LNCAP (cell line): ENCODE measurements at regions not wholly inside any gene's neighbourhood (a gene's known extent, or its start where the extent isn't known, plus 50 kb on each side); places are given as distances from the start of the nearest gene placed in this dataset.

Experiments
- TF ChIP-seq, protein P1 (sequence below): fragments of 450-650 bp; IDR thresholded peaks from 2 replicates; pipeline ENCODE4 v1.5.1; 2017; ENCODE audit warnings: mild to moderate bottlenecking

- TF ChIP-seq, protein P1, sequence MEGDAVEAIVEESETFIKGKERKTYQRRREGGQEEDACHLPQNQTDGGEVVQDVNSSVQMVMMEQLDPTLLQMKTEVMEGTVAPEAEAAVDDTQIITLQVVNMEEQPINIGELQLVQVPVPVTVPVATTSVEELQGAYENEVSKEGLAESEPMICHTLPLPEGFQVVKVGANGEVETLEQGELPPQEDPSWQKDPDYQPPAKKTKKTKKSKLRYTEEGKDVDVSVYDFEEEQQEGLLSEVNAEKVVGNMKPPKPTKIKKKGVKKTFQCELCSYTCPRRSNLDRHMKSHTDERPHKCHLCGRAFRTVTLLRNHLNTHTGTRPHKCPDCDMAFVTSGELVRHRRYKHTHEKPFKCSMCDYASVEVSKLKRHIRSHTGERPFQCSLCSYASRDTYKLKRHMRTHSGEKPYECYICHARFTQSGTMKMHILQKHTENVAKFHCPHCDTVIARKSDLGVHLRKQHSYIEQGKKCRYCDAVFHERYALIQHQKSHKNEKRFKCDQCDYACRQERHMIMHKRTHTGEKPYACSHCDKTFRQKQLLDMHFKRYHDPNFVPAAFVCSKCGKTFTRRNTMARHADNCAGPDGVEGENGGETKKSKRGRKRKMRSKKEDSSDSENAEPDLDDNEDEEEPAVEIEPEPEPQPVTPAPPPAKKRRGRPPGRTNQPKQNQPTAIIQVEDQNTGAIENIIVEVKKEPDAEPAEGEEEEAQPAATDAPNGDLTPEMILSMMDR, result no peak
Measured at GRCh38 chr20:55086421-55086820, 611.0 kb downstream of the DOK5 start.

DNA sequence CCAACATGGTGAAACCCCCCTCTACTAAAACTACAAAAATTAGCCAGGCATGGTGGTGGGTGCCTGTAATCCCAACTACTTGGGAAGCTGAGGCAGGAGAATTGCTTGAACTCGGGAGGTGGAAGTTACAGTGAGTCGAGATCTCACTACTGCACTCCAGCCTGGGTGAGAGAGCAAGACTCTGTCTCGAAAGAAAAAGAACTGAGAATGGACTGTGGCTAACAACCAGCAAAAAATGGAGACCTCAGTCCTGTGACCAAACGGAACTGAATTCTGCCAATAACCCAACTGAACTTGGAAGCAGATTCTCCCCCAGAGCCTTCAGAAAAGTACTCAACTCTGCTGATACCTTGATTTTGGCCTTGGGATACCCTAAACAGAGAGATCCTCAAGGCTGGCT is 604.5 kb downstream of the DOK5 start:
- TF ChIP-seq, protein P1, result no peak

DNA sequence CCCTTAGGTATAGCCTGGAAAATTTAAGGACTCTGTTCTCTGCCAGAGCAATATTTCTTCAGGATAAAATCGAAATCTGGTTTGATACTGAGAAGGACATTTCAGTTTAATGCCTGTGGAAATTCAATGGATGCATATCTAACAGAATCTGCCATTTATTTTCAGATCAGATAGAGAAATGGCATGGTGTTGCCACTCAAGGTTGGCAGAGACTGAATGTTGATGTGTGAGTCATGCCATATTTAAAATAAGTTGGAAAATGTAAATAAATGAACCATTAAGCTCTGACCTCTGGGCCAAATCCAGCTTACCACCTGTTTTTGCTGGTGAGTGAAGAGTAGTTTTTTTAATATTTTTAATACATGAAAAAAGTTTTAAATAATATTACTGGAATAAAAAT is 594.6 kb downstream of the DOK5 start:
- TF ChIP-seq, protein P1, result no peak

- TF ChIP-seq, protein P1, result no peak
Measured at GRCh38 chr20:55067158-55067825, 591.9 kb downstream of the DOK5 start.

- TF ChIP-seq, protein P1, result no peak
Measured at GRCh38 chr20:55058938-55059337, 583.5 kb downstream of the DOK5 start.

GRCh38 chr20:55057779-55058415 is 582.5 kb downstream of the DOK5 start:
- TF ChIP-seq, protein P1, result no peak

- TF ChIP-seq, protein P1, result no peak
Measured at GRCh38 chr20:55054453-55054852, 579.1 kb downstream of the DOK5 start.

DNA sequence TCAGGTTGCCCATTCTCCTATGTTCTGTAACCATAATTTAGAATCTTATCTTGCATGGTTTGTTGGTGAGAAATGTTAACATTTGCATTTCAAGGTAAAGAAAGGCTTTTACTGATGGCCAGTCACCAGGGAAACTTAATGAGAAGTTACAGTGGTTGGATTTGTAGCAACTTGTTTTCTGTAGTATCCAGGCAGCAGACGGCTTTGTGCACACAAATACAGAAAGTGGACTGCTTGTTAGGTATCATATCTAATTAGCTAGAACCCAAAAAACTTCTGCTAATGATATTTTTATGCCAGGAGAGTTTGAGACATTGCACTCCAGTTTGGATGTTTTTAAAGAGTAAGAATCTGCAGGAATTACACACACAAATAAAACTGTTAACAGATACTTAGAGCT is 578.0 kb downstream of the DOK5 start:
- TF ChIP-seq, protein P1, result no peak
